ENCODE measurements at regions not wholly inside any gene's neighbourhood (a gene's known extent, or its start where the extent isn't known, plus 50 kb on each side); places are given as distances from the start of the nearest gene placed in this dataset.

- TF ChIP-seq POLR2AphosphoS5 (IDR thresholded peaks at IDR 0.05) (no peak), CTCF (IDR thresholded peaks at IDR 0.05; ENCODE audit: poor library complexity, severe bottlenecking) (peak; percentile 47), MXI1 (conservative IDR thresholded peaks at IDR 0.05; ENCODE audit: poor library complexity, severe bottlenecking) (no peak), SMC3 (conservative IDR thresholded peaks at IDR 0.05; ENCODE audit: poor library complexity) (peak; percentile 55), REST (IDR thresholded peaks at IDR 0.05; ENCODE audit: borderline replicate concordance) (no peak), EZH2 (IDR thresholded peaks at IDR 0.05; ENCODE audit: borderline replicate concordance, insufficient read depth, low read length, poor library complexity, severe bottlenecking) (no peak)
These were observed 1729.5 kb downstream of the GRIK2 start for GRCh38 chr6:103122766-103123601.
